CD1c-positive myeloid dendritic cell (primary cell): ENCODE measurements at regions not wholly inside any gene's neighbourhood (a gene's known extent, or its start where the extent isn't known, plus 50 kb on each side); places are given as distances from the start of the nearest gene placed in this dataset.

Experiments
- DNase-seq: peaks from one replicate; pipeline ENCODE4 v3.0.0-alpha.2; 2016; ENCODE audit errors: extremely low spot score

DNA sequence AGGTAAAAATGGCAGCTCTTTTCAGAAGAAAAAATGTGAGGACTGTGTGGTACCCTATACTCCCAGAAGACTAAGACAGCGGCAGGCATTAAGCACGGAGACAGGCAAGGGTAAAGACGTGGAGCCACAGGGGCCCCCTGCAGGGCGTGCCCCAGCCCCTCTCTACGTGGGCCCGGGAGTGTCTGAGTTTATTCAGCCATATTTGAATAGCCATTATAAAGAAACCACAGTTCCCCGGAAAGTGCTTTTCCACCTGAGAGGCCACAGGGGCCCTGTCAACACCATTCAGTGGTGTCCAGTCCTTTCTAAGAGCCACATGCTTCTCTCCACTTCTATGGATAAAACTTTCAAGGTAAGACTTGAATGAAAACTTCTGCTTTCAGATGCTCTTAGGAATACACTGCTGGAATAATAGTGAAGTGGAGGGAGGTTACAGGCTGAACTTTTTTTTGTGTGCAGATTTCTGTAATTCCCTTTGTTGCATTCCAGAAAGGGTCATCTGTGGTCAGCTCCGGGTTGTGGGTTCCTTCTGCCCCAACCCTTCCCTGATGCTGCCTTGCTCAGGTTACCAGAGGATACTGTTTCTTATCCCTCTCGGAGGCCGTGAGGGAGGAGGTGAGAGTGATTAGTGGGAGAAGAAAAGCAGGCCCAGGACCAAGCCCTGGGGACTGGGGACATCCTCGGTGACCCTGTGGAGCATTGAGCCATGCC, 58.4 kb downstream of the SLC25A47 start:
- no peak for DNase-seq

GRCh38 chr14:100382106-100382455, 58.9 kb downstream of the SLC25A47 start:
- no peak for DNase-seq

DNA sequence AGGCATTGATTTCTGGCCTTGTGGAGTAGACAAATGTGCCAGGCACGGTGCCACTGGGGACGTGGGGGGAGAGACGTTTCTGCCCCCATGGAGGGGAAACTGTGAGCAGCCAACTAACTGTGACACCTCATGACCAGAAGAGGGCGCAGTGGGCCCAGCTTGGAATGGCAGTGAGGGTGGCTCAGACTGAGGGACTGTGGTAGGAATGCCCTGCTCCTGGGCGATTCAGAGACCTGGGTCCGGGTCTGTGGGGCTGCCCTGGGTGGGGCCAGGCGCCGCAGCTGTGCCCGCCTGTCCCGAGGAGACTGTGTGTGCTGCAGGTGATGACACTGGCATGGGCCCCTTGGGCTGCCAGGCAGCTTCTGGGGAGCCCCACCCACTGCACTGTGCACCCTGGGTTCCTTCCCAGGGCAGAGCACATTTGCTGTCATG, 60.6 kb downstream of the SLC25A47 start:
- DNase-seq = peak; percentile 78

- no peak for DNase-seq
These were observed 61.1 kb downstream of the SLC25A47 start for GRCh38 chr14:100384277-100384676.

GRCh38 chr14:100384819-100385813, 62.0 kb downstream of the SLC25A47 start:
- no peak for DNase-seq

- DNase-seq = no peak
These were observed 63.0 kb downstream of the SLC25A47 start for GRCh38 chr14:100386121-100386520.

- DNase-seq = no peak
These were observed 63.7 kb downstream of the SLC25A47 start for GRCh38 chr14:100386846-100387245.

GRCh38 chr14:100387450-100387849, 64.3 kb downstream of the SLC25A47 start:
- DNase-seq = no peak

- DNase-seq = no peak
These were observed 65.2 kb downstream of the SLC25A47 start for GRCh38 chr14:100388103-100389054.

DNA sequence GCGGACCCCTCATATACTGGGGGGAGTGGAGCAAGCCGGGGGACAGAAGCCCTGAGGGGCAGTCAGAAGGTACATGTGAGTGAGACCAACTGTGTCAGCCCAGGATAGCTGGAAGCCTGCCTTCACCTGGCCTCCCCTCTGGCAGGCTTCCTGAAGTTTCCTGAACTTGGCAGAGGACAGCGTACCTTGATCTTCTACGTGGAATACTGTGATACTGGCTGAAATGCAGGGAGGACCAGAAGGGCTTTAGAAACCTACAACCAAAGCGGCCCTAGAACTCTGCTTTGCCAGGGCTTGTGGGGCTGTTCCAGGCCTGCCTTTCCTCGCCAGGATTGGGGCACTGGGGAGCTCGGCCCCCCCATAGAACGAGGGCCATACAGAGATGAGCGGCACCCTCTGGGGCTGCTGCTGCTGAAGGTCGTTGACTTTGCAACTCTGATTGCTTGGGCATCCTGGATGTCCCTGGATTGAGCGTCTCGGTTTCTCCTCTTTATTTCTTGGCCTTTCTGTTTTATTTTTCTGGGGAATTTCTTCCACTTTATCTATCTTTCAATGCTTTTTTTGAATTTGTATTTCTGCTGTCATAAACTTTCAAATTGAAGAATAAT, 66.5 kb downstream of the SLC25A47 start:
- no peak for DNase-seq

DNA sequence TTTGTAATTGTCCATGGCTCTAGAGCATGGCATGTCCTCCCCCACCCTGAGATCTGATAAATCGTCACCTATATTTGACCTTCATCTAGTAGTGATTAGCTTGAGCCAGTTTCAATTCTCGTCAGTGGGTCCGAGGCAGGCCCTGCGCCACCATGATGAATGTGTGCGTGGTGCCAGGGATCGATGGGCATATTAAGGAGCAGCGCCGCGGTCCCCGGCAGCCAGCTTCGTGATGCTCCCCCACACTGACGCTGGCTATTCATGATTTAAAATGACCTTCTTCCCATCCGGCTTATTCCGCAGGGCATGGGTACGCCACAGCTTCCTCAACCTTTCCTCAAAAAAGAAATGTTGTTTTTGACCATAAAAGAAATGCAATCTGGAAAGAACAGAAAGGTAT, 68.0 kb downstream of the SLC25A47 start:
- no peak for DNase-seq

DNA sequence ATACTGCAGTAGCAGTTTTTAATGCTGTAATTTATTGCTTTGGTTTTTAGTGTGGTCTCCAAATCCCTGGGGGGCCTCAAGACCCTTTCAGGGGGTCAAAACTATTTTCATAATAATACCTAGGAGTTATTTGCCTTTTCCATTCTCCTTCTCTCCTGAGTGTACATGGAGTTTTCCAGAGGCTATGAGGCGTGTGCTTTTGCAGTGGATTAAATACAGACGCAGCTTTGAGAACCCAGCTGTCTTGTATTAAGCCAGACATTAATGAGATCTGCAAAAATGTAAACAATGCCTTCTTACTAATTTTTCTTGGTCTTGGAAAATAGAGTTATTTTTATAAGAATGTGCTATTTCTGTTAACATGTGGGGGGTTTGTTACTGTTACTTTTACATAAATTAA, 68.6 kb downstream of the SLC25A47 start:
- no peak for DNase-seq

DNA sequence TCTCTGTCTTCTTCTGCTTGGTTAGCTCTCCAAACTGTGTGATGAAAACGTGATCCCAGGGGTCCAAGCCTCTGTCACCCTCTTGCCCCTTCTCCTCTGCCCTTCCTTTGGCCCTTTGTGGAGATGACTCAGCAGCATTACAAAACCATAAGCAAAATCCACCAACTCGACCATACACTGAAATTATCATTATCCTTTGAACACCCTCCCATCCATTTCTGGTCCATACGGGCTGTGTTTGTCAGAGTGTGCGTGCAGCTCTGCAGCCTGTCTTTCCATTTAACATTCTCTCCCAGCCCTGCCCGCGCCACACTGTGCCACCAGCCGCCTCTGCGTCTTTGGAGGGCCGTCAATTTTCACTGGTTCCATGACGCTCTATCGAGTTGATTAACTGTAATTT, 69.2 kb downstream of the SLC25A47 start:
- no peak for DNase-seq

DNA sequence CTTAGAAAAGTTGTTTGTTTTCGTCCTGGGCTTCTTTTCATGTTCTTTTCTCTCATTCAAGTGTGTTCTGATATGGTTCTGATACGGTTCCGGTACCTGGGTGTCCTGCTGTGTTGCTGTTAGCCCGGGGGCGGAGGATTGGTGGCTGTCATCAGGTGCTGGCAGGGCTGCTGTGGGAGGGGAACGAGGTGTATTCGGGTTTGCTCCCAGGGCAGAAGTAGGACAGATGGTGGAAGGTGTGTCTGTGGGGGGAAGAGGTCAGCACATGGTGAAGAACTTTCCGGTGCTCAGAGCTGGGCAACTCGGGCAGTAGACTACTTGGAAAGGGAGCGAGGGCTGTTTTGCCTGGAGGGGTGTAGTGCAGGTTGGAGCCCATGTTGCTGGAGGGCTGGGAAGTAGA, 70.2 kb downstream of the SLC25A47 start:
- DNase-seq = no peak

DNA sequence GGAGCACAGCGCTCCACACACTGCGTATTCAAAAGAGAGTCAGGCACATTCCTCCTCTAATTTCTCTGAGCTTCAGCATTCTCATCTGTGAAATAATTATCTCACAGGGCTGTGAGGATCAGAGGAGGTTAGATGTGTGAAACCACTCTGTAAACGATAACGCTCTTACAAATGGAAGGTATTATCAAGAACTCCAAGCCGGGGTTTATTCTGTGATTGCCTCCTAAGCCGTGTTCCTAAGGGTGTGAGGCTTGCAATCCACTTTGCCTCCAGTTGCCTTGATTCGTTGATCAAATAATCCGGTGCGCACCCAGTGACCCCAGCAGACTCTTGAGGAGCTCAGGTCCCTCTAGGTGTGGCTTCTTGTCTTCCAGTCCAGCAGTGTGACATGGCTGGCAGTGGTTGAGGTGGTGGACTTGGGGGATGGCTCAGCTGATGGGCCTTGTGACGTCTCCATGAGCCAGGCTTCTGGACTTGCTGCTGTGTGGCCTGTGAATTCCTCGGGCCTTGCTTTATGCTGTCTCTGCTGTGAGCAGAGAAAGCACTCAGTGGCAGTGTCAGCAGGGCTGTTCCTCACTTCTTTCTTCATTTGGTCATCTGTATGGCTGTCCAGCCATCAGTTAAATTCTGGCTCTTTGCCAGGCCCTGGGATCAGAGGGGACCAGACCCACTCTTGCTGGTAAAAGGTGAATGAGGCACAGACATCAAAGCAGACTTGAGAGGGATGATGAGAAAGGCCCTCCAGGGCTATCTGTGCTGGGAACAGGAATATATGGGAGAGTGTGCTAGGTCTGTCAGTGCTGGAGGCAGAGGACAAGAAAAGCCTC, 71.0 kb downstream of the SLC25A47 start:
- no peak for DNase-seq

GRCh38 chr14:100394886-100395672, 71.9 kb downstream of the SLC25A47 start:
- no peak for DNase-seq

- no peak for DNase-seq
These were observed 73.2 kb downstream of the SLC25A47 start for GRCh38 chr14:100396266-100396795.

GRCh38 chr14:100397005-100397404, 73.9 kb downstream of the SLC25A47 start:
- no peak for DNase-seq

DNA sequence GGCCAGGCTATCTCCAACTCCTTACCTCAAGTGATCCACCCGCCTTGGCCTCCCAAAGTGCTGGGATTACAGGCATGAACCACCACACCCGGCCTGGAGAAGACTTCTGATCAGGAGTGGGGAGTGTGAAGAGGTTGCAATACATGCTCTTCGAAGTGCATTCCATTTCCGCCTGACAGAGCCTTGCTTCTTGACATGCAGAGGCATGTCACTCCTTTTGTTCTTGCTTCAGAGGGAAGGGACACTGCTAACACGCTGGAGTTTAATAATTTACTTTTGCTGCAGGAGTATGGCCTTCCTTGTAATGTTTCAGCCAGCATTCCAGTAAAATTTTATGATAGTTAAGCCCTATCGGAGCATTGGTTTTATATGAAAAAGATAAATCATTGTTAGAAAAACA, 74.9 kb downstream of the SLC25A47 start:
- DNase-seq = no peak
